ENCODE measurements at regions not wholly inside any gene's neighbourhood (a gene's known extent, or its start where the extent isn't known, plus 50 kb on each side); places are given as distances from the start of the nearest gene placed in this dataset.

- no peak for TF ChIP-seq MLX (CRISPR knock-in tag; IDR thresholded peaks at IDR 0.05)
- no peak for TF ChIP-seq ESRRA (CRISPR knock-in tag; IDR thresholded peaks at IDR 0.05; ENCODE audit: borderline replicate concordance)
- no peak for TF ChIP-seq NFATC4 (CRISPR knock-in tag; IDR thresholded peaks at IDR 0.05)
Observed at GRCh38 chr7:34406848-34407530, 251.0 kb upstream of the NPSR1 start (continued).

- no peaks in the 10 kb centered on the region for H3K36me3 Mint-ChIP-seq
- POLR2A ChIA-PET: no interaction called here
- TF ChIP-seq FOXJ3 (CRISPR knock-in tag; IDR thresholded peaks at IDR 0.05; ENCODE audit: borderline replicate concordance): no peak
- TF ChIP-seq NFYB (CRISPR knock-in tag; conservative IDR thresholded peaks at IDR 0.05; ENCODE audit: low read depth): no peak
- TF ChIP-seq ZNF396 (CRISPR knock-in tag; IDR thresholded peaks at IDR 0.05; ENCODE audit: borderline replicate concordance): no peak
- TF ChIP-seq MAX (CRISPR knock-in tag; IDR thresholded peaks at IDR 0.05): no peak
- TF ChIP-seq EMX1 (CRISPR knock-in tag; IDR thresholded peaks at IDR 0.05): no peak
- no peak overlapping the region for H3K4me3 Mint-ChIP-seq
- no peaks in the 10 kb centered on the region for H3K9me3 Mint-ChIP-seq
- DNase-seq (ENCODE audit: low spot score): no peak
- ATAC-seq: no peak
- H3K27ac Mint-ChIP-seq: no peak overlapping the region
- no peaks in the 10 kb centered on the region for H3K27me3 Mint-ChIP-seq (ENCODE audit: low read depth)
- H3K4me1 Mint-ChIP-seq: peaks cover 8% of the 10 kb centered on the region
- CTCF ChIA-PET: interaction anchor here (1.5 kb wide), 1 partner anchor 87 kb away, joined by 7 read pairs; no protein-coding TSS in a partner anchor
Observed at GRCh38 chr7:34407586-34407985, 250.4 kb upstream of the NPSR1 start.

GRCh38 chr7:34417781-34418180 lies 240.2 kb upstream of the NPSR1 start:
- H3K27me3 Mint-ChIP-seq (ENCODE audit: low read depth): no peaks in the 10 kb centered on the region
- no peaks in the 10 kb centered on the region for H3K4me1 Mint-ChIP-seq
- no peak for ATAC-seq
- H3K27ac Mint-ChIP-seq: no peak overlapping the region
- CTCF ChIA-PET: interaction anchor here (0.9 kb wide), 1 partner anchor 97 kb away, joined by 3 read pairs; no protein-coding TSS in a partner anchor
- POLR2A ChIA-PET: no interaction called here
- H3K4me3 Mint-ChIP-seq: no peak overlapping the region
- H3K9me3 Mint-ChIP-seq: peaks cover 6% of the 10 kb centered on the region
- no peak for DNase-seq (ENCODE audit: low spot score)
- no peaks in the 10 kb centered on the region for H3K36me3 Mint-ChIP-seq
- TF ChIP-seq IRF2 (CRISPR knock-in tag; IDR thresholded peaks at IDR 0.05; ENCODE audit: borderline replicate concordance, low read depth) (no peak), STAT6 (CRISPR knock-in tag; conservative IDR thresholded peaks at IDR 0.05; ENCODE audit: low read depth) (no peak), ERG (CRISPR knock-in tag; IDR thresholded peaks at IDR 0.05) (no peak), ZNF671 (CRISPR knock-in tag; IDR thresholded peaks at IDR 0.05) (no peak), ELF4 (CRISPR knock-in tag; IDR thresholded peaks at IDR 0.05; ENCODE audit: low read depth) (no peak), ARID4B (CRISPR knock-in tag; IDR thresholded peaks at IDR 0.05; ENCODE audit: borderline replicate concordance) (no peak), CDX4 (CRISPR knock-in tag; IDR thresholded peaks at IDR 0.05; ENCODE audit: borderline replicate concordance) (no peak), E2F4 (CRISPR knock-in tag; IDR thresholded peaks at IDR 0.05; ENCODE audit: borderline replicate concordance, low read depth) (no peak), ZBTB43 (CRISPR knock-in tag; IDR thresholded peaks at IDR 0.05) (no peak)
